ENCODE measurements at regions not wholly inside any gene's neighbourhood (a gene's known extent, or its start where the extent isn't known, plus 50 kb on each side); places are given as distances from the start of the nearest gene placed in this dataset.

DNA sequence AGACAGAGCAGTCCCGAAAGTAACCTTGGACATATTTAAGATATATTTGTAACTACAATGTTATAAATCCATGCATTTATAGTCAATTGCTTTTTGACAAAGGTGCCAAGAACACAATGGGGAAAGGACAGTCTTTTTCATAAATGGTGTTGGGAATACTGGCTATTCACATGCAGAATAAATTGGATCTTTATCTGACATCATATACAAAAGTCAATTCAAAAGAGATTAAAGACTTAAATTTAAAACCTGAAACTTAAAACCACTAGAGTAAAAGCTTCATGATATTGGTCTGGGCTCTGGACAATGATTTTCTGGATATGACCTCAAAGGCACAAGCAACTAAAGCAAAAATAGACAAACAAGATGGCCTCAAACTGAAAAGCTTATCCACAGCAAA, 950.7 kb upstream of the TYRP1 start:
- TF ChIP-seq KAT7 (CRISPR knock-in tag; IDR thresholded peaks at IDR 0.05; ENCODE audit: borderline replicate concordance) = no peak
- TF ChIP-seq, protein P1, sequence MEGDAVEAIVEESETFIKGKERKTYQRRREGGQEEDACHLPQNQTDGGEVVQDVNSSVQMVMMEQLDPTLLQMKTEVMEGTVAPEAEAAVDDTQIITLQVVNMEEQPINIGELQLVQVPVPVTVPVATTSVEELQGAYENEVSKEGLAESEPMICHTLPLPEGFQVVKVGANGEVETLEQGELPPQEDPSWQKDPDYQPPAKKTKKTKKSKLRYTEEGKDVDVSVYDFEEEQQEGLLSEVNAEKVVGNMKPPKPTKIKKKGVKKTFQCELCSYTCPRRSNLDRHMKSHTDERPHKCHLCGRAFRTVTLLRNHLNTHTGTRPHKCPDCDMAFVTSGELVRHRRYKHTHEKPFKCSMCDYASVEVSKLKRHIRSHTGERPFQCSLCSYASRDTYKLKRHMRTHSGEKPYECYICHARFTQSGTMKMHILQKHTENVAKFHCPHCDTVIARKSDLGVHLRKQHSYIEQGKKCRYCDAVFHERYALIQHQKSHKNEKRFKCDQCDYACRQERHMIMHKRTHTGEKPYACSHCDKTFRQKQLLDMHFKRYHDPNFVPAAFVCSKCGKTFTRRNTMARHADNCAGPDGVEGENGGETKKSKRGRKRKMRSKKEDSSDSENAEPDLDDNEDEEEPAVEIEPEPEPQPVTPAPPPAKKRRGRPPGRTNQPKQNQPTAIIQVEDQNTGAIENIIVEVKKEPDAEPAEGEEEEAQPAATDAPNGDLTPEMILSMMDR (IDR thresholded peaks at IDR 0.05) = no peak
- TF ChIP-seq, protein P2, sequence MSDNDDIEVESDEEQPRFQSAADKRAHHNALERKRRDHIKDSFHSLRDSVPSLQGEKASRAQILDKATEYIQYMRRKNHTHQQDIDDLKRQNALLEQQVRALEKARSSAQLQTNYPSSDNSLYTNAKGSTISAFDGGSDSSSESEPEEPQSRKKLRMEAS (CRISPR knock-in tag; IDR thresholded peaks at IDR 0.05) = no peak
- TF ChIP-seq NFYB (CRISPR knock-in tag; conservative IDR thresholded peaks at IDR 0.05; ENCODE audit: low read depth) = no peak
